B cell (primary cell): ENCODE measurements at regions not wholly inside any gene's neighbourhood (a gene's known extent, or its start where the extent isn't known, plus 50 kb on each side); places are given as distances from the start of the nearest gene placed in this dataset.

Source experiments
- CTCF ChIP-seq: fragments of 200-600 bp; IDR thresholded peaks from one replicate; pipeline ENCODE4 v1.8.0; 2022; ENCODE audit warnings: antibody characterized with exemption, mild to moderate bottlenecking
- EZH2 ChIP-seq: IDR thresholded peaks from 2 replicates; pipeline ENCODE4 v1.6.1; 2012; ENCODE audit warnings: borderline replicate concordance, low read depth, mild to moderate bottlenecking, moderate library complexity, low read length; ENCODE audit not compliant: insufficient read depth, poor library complexity, severe bottlenecking

- TF ChIP-seq EZH2, result no peak
- no peak for TF ChIP-seq CTCF
Observed at GRCh38 chr5:112625246-112625645, 112.4 kb upstream of the APC start.
